ENCODE measurements at regions not wholly inside any gene's neighbourhood (a gene's known extent, or its start where the extent isn't known, plus 50 kb on each side); places are given as distances from the start of the nearest gene placed in this dataset.

DNA sequence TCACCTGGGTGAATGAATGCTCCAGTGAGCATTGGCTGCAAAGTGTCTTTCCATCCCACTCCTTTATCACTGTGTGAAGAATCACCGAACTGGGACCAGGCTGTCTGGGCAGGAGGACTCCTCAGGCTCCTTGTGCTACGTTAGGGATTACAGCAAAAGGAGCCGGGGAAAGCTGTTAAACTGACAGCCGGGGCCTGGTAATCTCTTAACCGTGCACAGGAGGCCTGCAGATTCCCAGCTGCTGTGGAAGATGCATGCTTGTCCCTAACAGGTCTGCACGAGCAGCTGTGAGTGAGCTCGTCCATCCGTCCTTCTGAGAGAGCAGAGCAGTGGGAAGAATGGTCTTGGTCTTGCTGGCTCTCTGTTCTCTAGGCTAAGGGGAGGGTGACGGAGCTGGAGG is 231.5 kb downstream of the AACS start:
- Mint-ChIP-seq H3K27me3 (peaks cover 16% of the 10 kb centered on the region), H3K4me1 (ENCODE audit: low read depth) (no peaks in the 10 kb centered on the region), H3K9me3 (ENCODE audit: low read depth) (no peaks in the 10 kb centered on the region), H3K27ac (no peak overlapping the region), H3K4me3 (no peak overlapping the region), H3K36me3 (no peaks in the 10 kb centered on the region)

DNA sequence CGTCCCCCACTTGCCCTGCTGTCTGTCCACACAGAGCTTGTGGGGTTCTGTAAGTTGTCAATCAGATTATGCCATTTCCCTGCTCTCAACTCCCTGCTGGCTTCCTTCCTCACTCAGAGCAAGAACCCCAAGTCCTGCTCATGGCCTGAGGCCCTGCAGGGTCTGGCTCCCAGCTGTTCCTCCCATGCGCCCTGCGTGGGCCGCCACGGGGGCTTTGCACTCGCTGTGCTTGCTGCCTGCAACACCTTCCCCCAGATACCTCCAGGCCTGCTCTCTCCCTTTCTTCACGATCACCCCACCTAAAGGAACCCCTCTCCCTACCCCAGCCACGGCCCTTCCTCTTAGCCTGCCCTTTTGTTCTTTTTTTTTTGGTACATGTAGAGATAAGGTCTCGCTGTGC is 234.6 kb downstream of the AACS start:
- no peaks in the 10 kb centered on the region for H3K9me3 Mint-ChIP-seq (ENCODE audit: low read depth)
- no peak overlapping the region for H3K27ac Mint-ChIP-seq
- H3K36me3 Mint-ChIP-seq, result no peaks in the 10 kb centered on the region
- no peaks in the 10 kb centered on the region for H3K4me1 Mint-ChIP-seq (ENCODE audit: low read depth)
- H3K4me3 Mint-ChIP-seq, result no peak overlapping the region
- peaks cover 13% of the 10 kb centered on the region for H3K27me3 Mint-ChIP-seq

DNA sequence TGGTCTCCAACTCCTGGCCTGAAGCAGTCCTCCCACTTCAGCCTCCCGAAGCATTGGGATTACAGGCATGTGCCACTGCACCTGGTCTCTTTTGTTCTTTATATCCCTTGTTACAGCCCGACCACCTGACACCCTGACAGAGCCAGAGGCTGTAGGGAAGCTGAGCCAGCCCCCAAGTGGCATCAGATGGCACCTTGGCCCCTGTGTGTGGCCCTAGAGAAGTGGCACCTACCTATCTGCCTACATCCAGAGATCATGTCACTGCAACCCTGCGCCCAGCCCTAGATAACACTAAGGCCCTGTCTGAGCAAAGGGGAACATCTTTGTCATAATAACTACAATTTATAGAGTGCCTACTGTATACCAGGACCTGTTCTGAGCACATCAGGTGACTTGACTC is 235.0 kb downstream of the AACS start:
- H3K36me3 Mint-ChIP-seq, result no peaks in the 10 kb centered on the region
- no peaks in the 10 kb centered on the region for H3K9me3 Mint-ChIP-seq (ENCODE audit: low read depth)
- H3K4me1 Mint-ChIP-seq (ENCODE audit: low read depth), result no peaks in the 10 kb centered on the region
- H3K4me3 Mint-ChIP-seq, result no peak overlapping the region
- H3K27ac Mint-ChIP-seq, result no peak overlapping the region
- peaks cover 13% of the 10 kb centered on the region for H3K27me3 Mint-ChIP-seq

DNA sequence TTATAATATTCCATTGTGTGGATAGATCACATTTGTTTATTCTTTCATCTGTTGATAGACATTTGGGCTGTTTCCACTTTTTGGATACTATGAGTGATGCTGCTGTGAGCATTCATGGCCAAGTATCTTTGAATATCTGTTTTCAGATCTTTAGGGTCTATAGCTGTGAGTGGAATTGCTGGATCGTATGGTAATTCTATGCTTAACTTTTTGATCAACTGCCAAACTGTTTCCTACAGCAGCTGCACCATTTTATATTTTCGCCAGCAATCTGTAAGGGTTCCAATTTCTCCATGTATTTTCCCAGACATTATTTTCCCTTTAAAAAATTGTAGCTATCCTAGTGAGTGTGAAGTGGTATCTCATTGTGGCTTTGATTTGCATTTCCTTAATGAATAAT is 238.1 kb downstream of the AACS start:
- peaks cover 10% of the 10 kb centered on the region for H3K27me3 Mint-ChIP-seq
- no peaks in the 10 kb centered on the region for H3K9me3 Mint-ChIP-seq (ENCODE audit: low read depth)
- H3K4me3 Mint-ChIP-seq, result no peak overlapping the region
- H3K36me3 Mint-ChIP-seq, result no peaks in the 10 kb centered on the region
- no peaks in the 10 kb centered on the region for H3K4me1 Mint-ChIP-seq (ENCODE audit: low read depth)
- H3K27ac Mint-ChIP-seq, result no peak overlapping the region

DNA sequence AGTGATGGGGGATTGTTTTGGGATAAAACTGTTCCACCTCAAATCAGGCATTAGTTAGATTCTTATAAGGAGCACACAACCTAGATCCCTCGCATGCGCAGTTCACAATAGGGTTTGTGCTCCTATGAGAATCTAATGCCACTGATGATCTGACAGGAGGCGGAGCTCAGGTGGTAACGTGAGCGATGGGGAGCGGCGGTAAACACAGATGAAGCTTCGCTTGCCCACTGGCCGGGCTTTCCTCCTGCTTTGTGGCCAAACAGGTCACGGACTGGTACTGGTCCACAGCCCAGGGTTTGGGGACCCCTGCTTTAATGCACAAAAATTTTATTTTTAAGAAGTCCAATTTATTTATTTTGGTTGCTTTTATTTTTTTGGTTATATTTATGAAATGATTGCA is 238.8 kb downstream of the AACS start:
- H3K27ac Mint-ChIP-seq, result no peak overlapping the region
- H3K4me3 Mint-ChIP-seq, result no peak overlapping the region
- no peaks in the 10 kb centered on the region for H3K4me1 Mint-ChIP-seq (ENCODE audit: low read depth)
- H3K27me3 Mint-ChIP-seq, result peaks cover 10% of the 10 kb centered on the region
- no peaks in the 10 kb centered on the region for H3K36me3 Mint-ChIP-seq
- no peaks in the 10 kb centered on the region for H3K9me3 Mint-ChIP-seq (ENCODE audit: low read depth)

DNA sequence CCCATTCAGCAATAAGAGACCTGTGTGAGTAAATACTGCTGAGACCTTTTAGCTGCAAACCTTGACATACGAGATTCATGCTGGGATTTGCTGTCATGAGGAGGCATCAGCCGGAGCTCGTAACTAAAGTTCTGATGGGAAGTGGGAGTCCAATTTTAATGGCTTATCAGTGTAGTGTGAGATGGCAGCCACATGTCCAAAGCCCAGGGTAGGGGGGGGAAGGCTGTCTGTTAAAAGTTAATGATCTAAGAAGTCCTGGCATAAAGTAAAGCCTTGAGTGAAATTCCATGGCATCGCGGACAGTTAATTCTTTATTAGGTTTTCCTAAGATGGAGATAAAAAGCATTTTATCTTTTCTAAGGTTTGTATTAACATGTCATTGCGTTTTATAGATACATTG is 240.0 kb downstream of the AACS start:
- no peaks in the 10 kb centered on the region for H3K36me3 Mint-ChIP-seq
- no peaks in the 10 kb centered on the region for H3K9me3 Mint-ChIP-seq (ENCODE audit: low read depth)
- H3K4me1 Mint-ChIP-seq (ENCODE audit: low read depth), result no peaks in the 10 kb centered on the region
- H3K4me3 Mint-ChIP-seq, result no peak overlapping the region
- no peak overlapping the region for H3K27ac Mint-ChIP-seq
- peaks cover 7% of the 10 kb centered on the region for H3K27me3 Mint-ChIP-seq

DNA sequence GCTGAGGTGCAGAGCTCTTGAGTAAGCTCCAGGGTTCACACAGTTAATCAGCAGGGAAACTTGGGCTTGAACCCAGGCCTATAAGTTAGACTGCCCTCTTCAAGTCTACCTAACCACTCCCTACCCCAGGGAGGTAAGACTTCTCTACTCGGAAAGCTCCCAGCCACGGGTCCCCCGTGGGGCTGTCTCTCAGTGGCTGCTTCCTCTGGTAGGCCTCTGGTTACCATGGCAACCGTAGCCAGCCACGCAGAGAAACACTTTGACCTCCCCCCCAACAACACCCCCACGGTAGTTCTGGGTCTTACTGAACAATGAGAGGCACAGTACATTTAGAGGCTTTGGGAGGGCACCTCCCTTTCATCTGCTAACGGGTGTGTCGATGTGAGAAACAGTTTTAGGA is 245.2 kb downstream of the AACS start:
- H3K4me3 Mint-ChIP-seq, result no peak overlapping the region
- H3K4me1 Mint-ChIP-seq (ENCODE audit: low read depth), result no peaks in the 10 kb centered on the region
- H3K9me3 Mint-ChIP-seq (ENCODE audit: low read depth), result no peaks in the 10 kb centered on the region
- no peak overlapping the region for H3K27ac Mint-ChIP-seq
- no peaks in the 10 kb centered on the region for H3K36me3 Mint-ChIP-seq
- H3K27me3 Mint-ChIP-seq, result peaks cover 15% of the 10 kb centered on the region

DNA sequence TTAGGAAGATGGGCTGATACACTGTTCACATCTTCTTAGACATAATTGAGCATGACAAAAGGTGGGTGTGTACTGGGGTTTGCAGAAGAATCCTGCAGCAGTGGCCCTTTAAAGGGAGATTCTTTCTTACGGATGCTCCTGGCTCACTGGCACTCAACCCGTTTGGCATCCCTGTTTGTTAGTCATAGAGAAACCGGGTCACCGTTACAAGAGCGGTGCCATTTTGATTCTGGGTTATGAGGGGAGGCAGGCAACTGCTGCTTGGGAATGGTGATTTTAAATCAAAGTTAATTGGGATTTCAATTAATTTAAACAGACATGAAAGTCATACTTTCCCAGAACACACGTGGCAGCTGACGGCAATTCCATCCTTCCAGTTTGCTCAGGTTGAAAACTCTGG is 245.8 kb downstream of the AACS start:
- Mint-ChIP-seq H3K4me1 (ENCODE audit: low read depth) (no peaks in the 10 kb centered on the region), H3K36me3 (no peaks in the 10 kb centered on the region), H3K27me3 (peaks cover 15% of the 10 kb centered on the region), H3K9me3 (ENCODE audit: low read depth) (no peaks in the 10 kb centered on the region), H3K4me3 (no peak overlapping the region), H3K27ac (no peak overlapping the region)

DNA sequence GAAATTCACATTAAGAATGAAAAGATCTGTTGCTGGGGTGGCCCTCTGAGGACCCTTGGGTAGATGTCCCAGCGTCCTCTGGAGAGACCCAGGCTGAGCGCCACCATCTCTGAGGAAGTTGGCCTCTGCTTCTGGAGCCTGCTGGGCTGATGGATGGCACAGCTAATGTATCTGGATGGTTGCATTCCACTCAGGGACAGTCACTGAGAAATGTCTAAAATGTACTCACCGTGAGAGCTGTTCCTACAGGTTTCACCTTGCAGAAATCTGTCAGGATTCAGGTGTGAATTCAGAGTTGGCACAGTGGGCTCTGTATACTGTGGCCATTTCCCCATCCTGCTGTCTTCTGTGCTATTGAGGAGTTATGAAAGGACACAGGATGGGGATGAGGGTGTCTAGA is 247.2 kb downstream of the AACS start:
- no peaks in the 10 kb centered on the region for H3K9me3 Mint-ChIP-seq (ENCODE audit: low read depth)
- H3K27ac Mint-ChIP-seq, result no peak overlapping the region
- no peaks in the 10 kb centered on the region for H3K36me3 Mint-ChIP-seq
- no peak overlapping the region for H3K4me3 Mint-ChIP-seq
- H3K27me3 Mint-ChIP-seq, result peaks cover 10% of the 10 kb centered on the region
- no peaks in the 10 kb centered on the region for H3K4me1 Mint-ChIP-seq (ENCODE audit: low read depth)

DNA sequence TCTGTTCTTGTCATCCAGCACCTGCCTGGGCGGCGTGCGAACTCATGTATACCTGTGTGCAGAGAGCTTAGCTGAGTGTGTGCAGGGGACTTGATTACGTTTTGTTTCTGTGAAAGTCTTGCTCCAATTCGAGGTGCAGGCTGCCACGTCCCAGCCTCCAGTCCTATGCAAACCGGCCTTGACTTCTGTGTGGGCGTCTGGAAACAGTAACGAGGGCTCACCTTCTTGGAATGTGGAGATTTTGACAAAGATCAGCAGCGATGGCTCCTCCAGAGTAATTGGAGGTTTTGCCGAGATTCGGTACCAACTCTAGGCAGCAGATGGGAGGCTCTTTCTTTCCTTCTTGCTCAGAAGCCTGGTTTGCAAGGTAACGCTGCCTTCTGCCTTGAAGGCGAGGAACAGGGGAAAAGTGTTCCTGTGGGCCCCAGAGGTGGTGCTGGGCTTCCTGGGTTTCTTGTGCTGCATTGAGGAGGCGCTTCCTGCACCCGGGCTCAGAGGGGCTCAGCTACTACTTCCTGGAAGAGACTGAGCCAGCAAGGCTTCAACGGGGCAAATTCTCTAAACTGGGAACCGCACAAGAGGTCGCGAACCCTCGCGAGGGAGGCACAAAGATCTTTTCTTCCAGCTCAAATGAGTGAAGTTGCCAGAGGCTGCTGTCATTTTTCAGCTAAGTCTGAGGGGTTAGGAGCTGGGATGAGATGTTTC is 249.0 kb downstream of the AACS start:
- Mint-ChIP-seq H3K27me3 (peaks cover 13% of the 10 kb centered on the region), H3K4me1 (ENCODE audit: low read depth) (no peaks in the 10 kb centered on the region), H3K27ac (no peak overlapping the region), H3K4me3 (no peak overlapping the region), H3K36me3 (no peaks in the 10 kb centered on the region), H3K9me3 (ENCODE audit: low read depth) (no peaks in the 10 kb centered on the region)

DNA sequence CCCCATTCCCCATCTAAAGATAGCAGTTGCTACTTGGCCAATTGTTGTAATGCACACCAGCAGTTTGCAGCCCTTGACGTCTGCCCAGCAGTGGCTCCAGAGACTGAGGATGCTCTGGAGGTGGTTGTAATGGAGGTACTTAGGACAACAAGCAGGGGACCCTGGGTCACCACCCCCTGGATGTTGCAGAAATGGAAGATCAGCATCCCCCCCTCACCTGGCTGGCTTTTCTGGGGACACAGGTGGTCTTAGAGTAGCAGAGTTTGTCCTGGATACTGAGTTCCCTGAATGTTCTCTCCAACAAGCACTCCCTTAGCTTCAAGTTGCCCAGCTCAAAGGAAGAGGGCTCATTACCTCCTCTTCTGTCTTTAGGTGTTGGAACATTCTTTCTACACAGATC is 250.5 kb downstream of the AACS start:
- peaks cover 13% of the 10 kb centered on the region for H3K27me3 Mint-ChIP-seq
- no peak overlapping the region for H3K27ac Mint-ChIP-seq
- no peaks in the 10 kb centered on the region for H3K9me3 Mint-ChIP-seq (ENCODE audit: low read depth)
- no peaks in the 10 kb centered on the region for H3K36me3 Mint-ChIP-seq
- no peaks in the 10 kb centered on the region for H3K4me1 Mint-ChIP-seq (ENCODE audit: low read depth)
- H3K4me3 Mint-ChIP-seq, result no peak overlapping the region

DNA sequence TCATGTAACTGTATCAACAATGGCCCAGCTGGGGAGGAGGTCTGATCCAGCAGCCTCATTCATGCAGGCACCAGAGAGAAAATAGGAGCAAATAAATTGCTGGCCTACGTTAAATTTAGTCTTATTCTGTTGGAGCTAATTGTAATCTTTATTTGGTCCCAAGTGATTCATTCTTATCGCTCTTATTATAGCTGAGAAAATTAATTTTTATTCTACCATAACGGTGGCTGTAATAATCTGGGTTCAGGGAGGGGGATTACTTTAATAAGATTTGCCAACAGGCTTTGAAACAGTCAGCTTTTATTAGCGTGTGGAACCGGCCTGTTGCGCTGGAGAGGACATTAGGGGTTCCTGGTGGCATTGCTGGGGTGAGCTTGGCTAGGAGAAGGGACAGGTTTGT is 254.9 kb downstream of the AACS start:
- H3K27ac Mint-ChIP-seq, result no peak overlapping the region
- no peaks in the 10 kb centered on the region for H3K9me3 Mint-ChIP-seq (ENCODE audit: low read depth)
- no peaks in the 10 kb centered on the region for H3K4me1 Mint-ChIP-seq (ENCODE audit: low read depth)
- peaks cover 3% of the 10 kb centered on the region for H3K27me3 Mint-ChIP-seq
- H3K4me3 Mint-ChIP-seq, result no peak overlapping the region
- no peaks in the 10 kb centered on the region for H3K36me3 Mint-ChIP-seq

DNA sequence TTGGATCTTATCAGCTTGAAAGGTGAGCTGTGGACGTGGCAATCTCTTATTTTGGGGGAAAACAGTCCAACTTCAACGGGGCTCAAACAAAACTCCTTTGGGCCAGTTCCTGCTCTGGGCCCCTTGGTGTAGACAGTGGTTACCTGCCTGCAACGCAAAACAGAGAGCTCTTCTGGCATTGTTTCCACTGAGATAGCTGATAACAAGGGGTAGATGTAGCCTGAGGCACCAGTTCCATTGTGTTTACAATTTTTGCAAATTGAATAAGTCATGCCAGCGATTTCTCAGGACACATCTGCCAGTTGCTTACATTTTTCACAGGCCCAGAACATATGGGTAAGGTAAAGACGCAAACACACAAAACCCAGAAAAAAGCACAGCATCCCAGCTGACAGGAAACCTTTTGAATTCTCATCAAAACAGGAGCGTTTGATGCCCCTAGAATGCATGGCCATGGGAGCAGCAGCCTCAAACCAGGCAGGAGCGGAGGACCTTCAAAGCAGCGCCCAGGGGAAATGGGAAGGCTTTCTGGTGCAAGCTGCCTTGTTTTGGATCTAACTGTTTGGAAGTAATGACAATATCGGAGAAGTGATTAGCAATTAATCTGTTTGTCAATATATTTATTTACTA is 259.7 kb downstream of the AACS start:
- Mint-ChIP-seq H3K27me3 (peaks cover 12% of the 10 kb centered on the region), H3K9me3 (ENCODE audit: low read depth) (no peaks in the 10 kb centered on the region), H3K27ac (no peak overlapping the region), H3K36me3 (no peaks in the 10 kb centered on the region), H3K4me3 (no peak overlapping the region), H3K4me1 (ENCODE audit: low read depth) (no peaks in the 10 kb centered on the region)

DNA sequence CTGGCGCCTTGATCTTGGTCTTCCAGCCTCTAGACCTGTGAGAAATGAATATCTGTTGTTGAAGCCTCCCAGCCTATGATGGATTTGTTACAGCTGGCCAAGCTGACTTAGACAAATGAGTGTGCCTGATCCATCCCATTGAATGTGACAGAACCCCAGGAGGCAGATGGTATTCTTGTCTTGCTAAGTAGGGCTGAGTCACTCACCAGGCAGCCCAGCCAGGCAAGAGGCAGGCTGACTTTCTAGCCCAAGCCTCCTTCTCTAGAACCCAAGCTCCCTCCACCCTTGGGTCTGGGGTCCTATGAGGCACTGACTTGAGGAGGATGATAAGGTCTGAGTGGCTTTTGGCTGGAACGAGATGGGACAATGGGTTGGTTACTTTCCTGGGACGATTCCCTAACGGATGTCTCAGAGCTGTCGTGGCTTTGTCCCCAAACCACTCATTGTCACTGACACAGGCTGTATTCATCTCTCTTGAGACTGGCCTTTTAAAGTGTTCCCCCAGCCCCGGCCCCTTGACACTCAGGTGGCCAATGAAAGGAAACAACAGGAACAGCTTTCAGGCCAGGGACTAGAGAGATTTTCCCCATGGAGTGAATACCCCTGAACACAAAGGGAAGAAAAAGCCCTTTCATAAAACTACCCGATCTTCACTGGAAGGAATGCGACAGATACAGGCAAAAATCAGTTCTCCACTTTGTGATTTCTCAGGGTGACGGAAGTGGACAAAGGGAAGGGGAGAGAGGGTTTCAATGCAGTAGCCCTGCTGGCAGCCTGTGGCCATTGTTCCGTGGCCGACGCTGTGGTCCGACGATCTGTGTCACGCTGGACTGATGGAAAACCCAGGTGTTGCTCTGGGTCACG is 264.2 kb downstream of the AACS start:
- no peak overlapping the region for H3K27ac Mint-ChIP-seq
- no peak overlapping the region for H3K4me3 Mint-ChIP-seq
- peaks cover 16% of the 10 kb centered on the region for H3K27me3 Mint-ChIP-seq
- H3K36me3 Mint-ChIP-seq, result no peaks in the 10 kb centered on the region
- no peaks in the 10 kb centered on the region for H3K4me1 Mint-ChIP-seq (ENCODE audit: low read depth)
- no peaks in the 10 kb centered on the region for H3K9me3 Mint-ChIP-seq (ENCODE audit: low read depth)

DNA sequence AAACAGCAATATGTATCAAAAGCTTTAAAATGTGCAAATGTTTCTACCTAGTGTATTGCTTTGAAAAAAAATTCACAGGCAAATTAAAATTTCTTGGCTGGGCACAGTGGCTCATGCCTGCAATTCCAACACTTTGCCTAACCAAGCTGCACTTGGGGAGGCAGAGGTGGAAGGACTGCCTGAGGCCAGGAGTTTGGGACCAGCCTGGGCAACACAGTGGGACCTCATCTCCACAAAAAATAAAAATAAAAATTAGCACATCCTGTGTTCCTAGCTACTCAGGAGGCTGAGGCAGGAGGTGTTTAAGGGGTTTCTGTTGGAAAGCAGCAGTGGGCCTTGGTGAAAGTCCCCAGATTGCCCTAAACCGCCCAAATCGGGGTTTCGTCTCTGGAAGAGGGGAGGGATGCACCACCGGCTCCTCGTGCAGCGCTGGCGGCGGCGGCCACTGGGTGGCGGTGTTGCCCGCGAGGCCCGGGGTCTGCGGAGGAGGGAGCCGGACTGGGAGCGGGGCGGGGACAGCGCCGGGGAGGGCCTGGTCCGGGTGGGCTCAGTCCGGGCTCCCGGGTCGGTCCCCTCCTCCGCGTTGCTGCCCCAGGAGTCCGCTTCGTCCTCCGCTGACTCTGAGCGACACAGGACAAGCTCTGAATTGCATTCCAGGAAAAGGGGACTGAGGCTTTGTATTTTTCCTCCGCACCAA is 265.6 kb downstream of the AACS start:
- no peak overlapping the region for H3K27ac Mint-ChIP-seq
- no peak overlapping the region for H3K4me3 Mint-ChIP-seq
- H3K27me3 Mint-ChIP-seq, result peaks cover 20% of the 10 kb centered on the region
- H3K4me1 Mint-ChIP-seq (ENCODE audit: low read depth), result no peaks in the 10 kb centered on the region
- H3K9me3 Mint-ChIP-seq (ENCODE audit: low read depth), result no peaks in the 10 kb centered on the region
- no peaks in the 10 kb centered on the region for H3K36me3 Mint-ChIP-seq
